A549 (cell line): ENCODE measurements at regions not wholly inside any gene's neighbourhood (a gene's known extent, or its start where the extent isn't known, plus 50 kb on each side); places are given as distances from the start of the nearest gene placed in this dataset.

ENCODE experiments used
- CTCF ChIP-seq: fragments of >200 bp; sonication (Bioruptor Twin); formaldehyde crosslinking; IDR thresholded peaks from 3 replicates; pipeline ENCODE4 v1.5.1; 2016
- ELK1 ChIP-seq: fragments of 150-350 bp; IDR thresholded peaks from 2 replicates; pipeline ENCODE4 v1.6.1; 2014; ENCODE audit warnings: low read depth, mild to moderate bottlenecking, low read length
- EP300 ChIP-seq, 2 experiments: fragments of >200 bp; sonication (Bioruptor Twin); formaldehyde crosslinking; IDR thresholded peaks; 2 replicates in 1 of 2; 3 replicates in 1 of 2; pipeline ENCODE4 v1.6.1; 2016 to 2017
- JUNB ChIP-seq: fragments of >200 bp; sonication (Bioruptor Twin); formaldehyde crosslinking; IDR thresholded peaks from 2 replicates; pipeline ENCODE4 v1.6.1; 2016
- MAFK ChIP-seq: fragments of 450-650 bp; IDR thresholded peaks from 2 replicates; pipeline ENCODE4 v1.6.1; 2014; ENCODE audit not compliant: partially characterized antibody
- MAZ ChIP-seq: fragments of 150-350 bp; IDR thresholded peaks from 2 replicates; pipeline ENCODE4 v1.6.1; 2014; ENCODE audit warnings: antibody characterized with exemption, low read depth, low read length, borderline replicate concordance
- POLR2A ChIP-seq: IDR thresholded peaks from 2 replicates; pipeline ENCODE4 v1.6.1; 2012; ENCODE audit warnings: mild to moderate bottlenecking, low read length
- POLR2AphosphoS2 ChIP-seq: conservative IDR thresholded peaks from 2 replicates; pipeline ENCODE4 v1.6.1; 2012; ENCODE audit warnings: low read length, improper control_type of control experiment, inconsistent platforms
- RAD21 ChIP-seq, 2 experiments: fragments of >200 bp in 1 of 2; sonication (Bioruptor Twin) in 1 of 2; formaldehyde crosslinking in 1 of 2; IDR thresholded peaks in 1 of 2; conservative IDR thresholded peaks in 1 of 2; 2 replicates in 1 of 2; 3 replicates in 1 of 2; pipeline ENCODE4 v1.6.1; 2012 to 2018; ENCODE audit warnings: inconsistent platforms in 1 of 2
- ZSCAN20 ChIP-seq: fragments of 250-450 bp; sonication (Bioruptor Pico); IDR thresholded peaks from 2 replicates; pipeline ENCODE4 v1.8.0; 2022; ENCODE audit warnings: mild to moderate bottlenecking, moderate library complexity
- TF ChIP-seq, protein P1 (sequence below): fragments of 200-600 bp; sonication (generic); IDR thresholded peaks from 2 replicates; pipeline ENCODE4 v1.6.1; 2016; ENCODE audit warnings: antibody characterized with exemption, mild to moderate bottlenecking, moderate library complexity
- TF ChIP-seq, protein P2 (sequence below): IDR thresholded peaks from 2 replicates; pipeline ENCODE4 v1.6.1; 2012

DNA sequence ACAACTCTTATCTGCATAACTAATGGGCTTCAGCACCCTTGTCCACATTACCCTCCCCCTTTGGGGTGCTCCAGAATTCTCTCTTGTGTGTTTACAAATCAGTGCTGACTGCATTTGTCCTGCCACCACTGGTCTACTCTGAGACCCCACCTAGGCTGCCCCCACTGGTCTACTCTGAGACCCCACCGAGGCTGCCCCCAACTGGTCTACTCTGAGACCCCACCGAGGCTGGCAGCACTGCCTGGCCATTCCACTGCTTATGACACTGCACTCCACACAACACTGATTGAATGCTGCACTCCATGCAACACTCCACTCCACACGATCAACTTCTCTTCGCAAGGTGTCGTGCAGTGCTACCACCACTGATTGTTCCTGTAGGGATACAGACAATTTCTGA lies 1459.2 kb upstream of the SLC10A2 start:
- TF ChIP-seq CTCF (no peak), RAD21 (conservative IDR thresholded peaks at IDR 0.05 in 1 of 2, IDR thresholded peaks at IDR 0.05 in 1 of 2) (no peak), ZSCAN20 (no peak), MAFK (no peak), MAZ (no peak), EP300 (IDR thresholded peaks at IDR 0.05) (no peak), ELK1 (no peak), POLR2A (no peak), JUNB (no peak), POLR2AphosphoS2 (no peak)
- TF ChIP-seq, protein P1, sequence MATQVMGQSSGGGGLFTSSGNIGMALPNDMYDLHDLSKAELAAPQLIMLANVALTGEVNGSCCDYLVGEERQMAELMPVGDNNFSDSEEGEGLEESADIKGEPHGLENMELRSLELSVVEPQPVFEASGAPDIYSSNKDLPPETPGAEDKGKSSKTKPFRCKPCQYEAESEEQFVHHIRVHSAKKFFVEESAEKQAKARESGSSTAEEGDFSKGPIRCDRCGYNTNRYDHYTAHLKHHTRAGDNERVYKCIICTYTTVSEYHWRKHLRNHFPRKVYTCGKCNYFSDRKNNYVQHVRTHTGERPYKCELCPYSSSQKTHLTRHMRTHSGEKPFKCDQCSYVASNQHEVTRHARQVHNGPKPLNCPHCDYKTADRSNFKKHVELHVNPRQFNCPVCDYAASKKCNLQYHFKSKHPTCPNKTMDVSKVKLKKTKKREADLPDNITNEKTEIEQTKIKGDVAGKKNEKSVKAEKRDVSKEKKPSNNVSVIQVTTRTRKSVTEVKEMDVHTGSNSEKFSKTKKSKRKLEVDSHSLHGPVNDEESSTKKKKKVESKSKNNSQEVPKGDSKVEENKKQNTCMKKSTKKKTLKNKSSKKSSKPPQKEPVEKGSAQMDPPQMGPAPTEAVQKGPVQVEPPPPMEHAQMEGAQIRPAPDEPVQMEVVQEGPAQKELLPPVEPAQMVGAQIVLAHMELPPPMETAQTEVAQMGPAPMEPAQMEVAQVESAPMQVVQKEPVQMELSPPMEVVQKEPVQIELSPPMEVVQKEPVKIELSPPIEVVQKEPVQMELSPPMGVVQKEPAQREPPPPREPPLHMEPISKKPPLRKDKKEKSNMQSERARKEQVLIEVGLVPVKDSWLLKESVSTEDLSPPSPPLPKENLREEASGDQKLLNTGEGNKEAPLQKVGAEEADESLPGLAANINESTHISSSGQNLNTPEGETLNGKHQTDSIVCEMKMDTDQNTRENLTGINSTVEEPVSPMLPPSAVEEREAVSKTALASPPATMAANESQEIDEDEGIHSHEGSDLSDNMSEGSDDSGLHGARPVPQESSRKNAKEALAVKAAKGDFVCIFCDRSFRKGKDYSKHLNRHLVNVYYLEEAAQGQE, result no peak
- TF ChIP-seq, protein P2, sequence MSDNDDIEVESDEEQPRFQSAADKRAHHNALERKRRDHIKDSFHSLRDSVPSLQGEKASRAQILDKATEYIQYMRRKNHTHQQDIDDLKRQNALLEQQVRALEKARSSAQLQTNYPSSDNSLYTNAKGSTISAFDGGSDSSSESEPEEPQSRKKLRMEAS, result no peak
